Caco-2 (cell line): ENCODE measurements at regions not wholly inside any gene's neighbourhood (a gene's known extent, or its start where the extent isn't known, plus 50 kb on each side); places are given as distances from the start of the nearest gene placed in this dataset.

ENCODE experiments used
- BruUV-seq: library from RNA; stranded (reverse); fragments of 400-500 nt; replicated peaks from 2 replicates; lab custom pipeline; 2021; lab: Mats Ljungman, UMichigan
- CTCF ChIA-PET: fragments of 300-600 bp; sonication (Branson Sonifier 250); formaldehyde crosslinking; loops from one replicate; lab custom pipeline; 2022; ENCODE audit warnings: antibody characterized with exemption; lab: Charles Lee
- POLR2A ChIA-PET: fragments of 300-600 bp; sonication (Branson Sonifier 250); formaldehyde crosslinking; loops from one replicate; lab custom pipeline; 2022; ENCODE audit warnings: antibody characterized with exemption; lab: Charles Lee
- DNase-seq, 2 experiments: peaks; one replicate each; pipeline versions ENCODE4 v3.0.0 to v3.0.0-alpha.2; 2020 to 2022
- H3K27me3 ChIP-seq: replicated peaks from 2 replicates; pipeline ENCODE4 v1.6.0; 2011; ENCODE audit warnings: low read length; ENCODE audit not compliant: control insufficient read depth, insufficient read depth
- H3K36me3 ChIP-seq: 2 replicates; pipeline ENCODE4 v1.5.1; 2011; ENCODE audit warnings: low read length; ENCODE audit not compliant: control insufficient read depth, insufficient read depth
- H3K4me1 ChIP-seq: fragments of 250-450 bp; sonication (Bioruptor Pico); 2 replicates; pipeline ENCODE4 v1.5.1; 2020; ENCODE audit warnings: mild to moderate bottlenecking
- H3K4me3 ChIP-seq: 2 replicates; pipeline ENCODE4 v1.5.1; 2011; ENCODE audit warnings: low read depth, mild to moderate bottlenecking, control low read depth, low read length
- H3K9me3 ChIP-seq: fragments of 250-450 bp; sonication (Bioruptor Pico); 2 replicates; pipeline ENCODE4 v1.5.1; 2020; ENCODE audit warnings: mild to moderate bottlenecking, moderate library complexity
- H3K27ac Mint-ChIP-seq: one replicate; pipeline ENCODE4 v1.8.0; 2022; ENCODE audit warnings: mixed read lengths; ENCODE audit not compliant: unreplicated experiment
- H3K27me3 Mint-ChIP-seq: one replicate; pipeline ENCODE4 v1.8.0; 2022; ENCODE audit warnings: mixed read lengths; ENCODE audit not compliant: insufficient read depth, unreplicated experiment
- H3K36me3 Mint-ChIP-seq: one replicate; pipeline ENCODE4 v1.8.0; 2022; ENCODE audit warnings: mild to moderate bottlenecking, mixed read lengths; ENCODE audit not compliant: insufficient read depth, unreplicated experiment
- H3K4me1 Mint-ChIP-seq: one replicate; pipeline ENCODE4 v1.8.0; 2022; ENCODE audit warnings: low read depth, mixed read lengths; ENCODE audit not compliant: unreplicated experiment
- H3K4me3 Mint-ChIP-seq: one replicate; pipeline ENCODE4 v1.8.0; 2022; ENCODE audit warnings: mild to moderate bottlenecking, moderate library complexity, mixed read lengths; ENCODE audit not compliant: unreplicated experiment
- H3K9me3 Mint-ChIP-seq: one replicate; pipeline ENCODE4 v1.8.0; 2022; ENCODE audit warnings: mixed read lengths; ENCODE audit not compliant: unreplicated experiment
- intact Hi-C: fragments of 100-400 bp; cut with micrococcal nuclease; formaldehyde crosslinking; loops from one replicate; pipeline ENCODE4 v1.10.0; 2022; ENCODE audit not compliant: unreplicated experiment
- TF ChIP-seq, protein P1 (sequence below), 2 experiments: fragments of 200-600 bp in 1 of 2; IDR thresholded peaks; 1 replicate in 1 of 2; 2 replicates in 1 of 2; pipeline versions ENCODE4 v1.5.1 to v1.8.0; 2011 to 2022; ENCODE audit warnings: antibody characterized with exemption in 1 of 2, control low read depth in 1 of 2, inconsistent platforms in 1 of 2, low read depth in 1 of 2, low read length in 1 of 2, mild to moderate bottlenecking in 1 of 2, moderate library complexity in 1 of 2; ENCODE audit not compliant: insufficient read depth in 1 of 2, severe bottlenecking in 1 of 2, unreplicated experiment in 1 of 2

- TF ChIP-seq, protein P1, sequence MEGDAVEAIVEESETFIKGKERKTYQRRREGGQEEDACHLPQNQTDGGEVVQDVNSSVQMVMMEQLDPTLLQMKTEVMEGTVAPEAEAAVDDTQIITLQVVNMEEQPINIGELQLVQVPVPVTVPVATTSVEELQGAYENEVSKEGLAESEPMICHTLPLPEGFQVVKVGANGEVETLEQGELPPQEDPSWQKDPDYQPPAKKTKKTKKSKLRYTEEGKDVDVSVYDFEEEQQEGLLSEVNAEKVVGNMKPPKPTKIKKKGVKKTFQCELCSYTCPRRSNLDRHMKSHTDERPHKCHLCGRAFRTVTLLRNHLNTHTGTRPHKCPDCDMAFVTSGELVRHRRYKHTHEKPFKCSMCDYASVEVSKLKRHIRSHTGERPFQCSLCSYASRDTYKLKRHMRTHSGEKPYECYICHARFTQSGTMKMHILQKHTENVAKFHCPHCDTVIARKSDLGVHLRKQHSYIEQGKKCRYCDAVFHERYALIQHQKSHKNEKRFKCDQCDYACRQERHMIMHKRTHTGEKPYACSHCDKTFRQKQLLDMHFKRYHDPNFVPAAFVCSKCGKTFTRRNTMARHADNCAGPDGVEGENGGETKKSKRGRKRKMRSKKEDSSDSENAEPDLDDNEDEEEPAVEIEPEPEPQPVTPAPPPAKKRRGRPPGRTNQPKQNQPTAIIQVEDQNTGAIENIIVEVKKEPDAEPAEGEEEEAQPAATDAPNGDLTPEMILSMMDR (IDR thresholded peaks at IDR 0.05; ENCODE audit: insufficient read depth in 1 of 2, low read depth in 1 of 2, low read length in 1 of 2, severe bottlenecking in 1 of 2, unreplicated experiment in 1 of 2): no peak
- Histone ChIP-seq H3K4me1 (no peaks in the 10 kb centered on the region), H3K27me3 (no peaks in the 10 kb centered on the region), H3K9me3 (no peaks in the 10 kb centered on the region), H3K4me3 (no peak overlapping the region), H3K36me3 (no peaks in the 10 kb centered on the region)
- Mint-ChIP-seq H3K4me1 (no peaks in the 10 kb centered on the region), H3K4me3 (no peak overlapping the region), H3K9me3 (no peaks in the 10 kb centered on the region), H3K36me3 (no peaks in the 10 kb centered on the region), H3K27me3 (no peaks in the 10 kb centered on the region), H3K27ac (no peak overlapping the region)
- BruUV-seq: no TSS peak
- no peak for DNase-seq
- POLR2A ChIA-PET: no interaction called here
- CTCF ChIA-PET: no interaction called here
- intact Hi-C loops: no loop called here
Observed at GRCh38 chrX:113644426-113644825, 803.8 kb upstream of the AMOT start.

DNA sequence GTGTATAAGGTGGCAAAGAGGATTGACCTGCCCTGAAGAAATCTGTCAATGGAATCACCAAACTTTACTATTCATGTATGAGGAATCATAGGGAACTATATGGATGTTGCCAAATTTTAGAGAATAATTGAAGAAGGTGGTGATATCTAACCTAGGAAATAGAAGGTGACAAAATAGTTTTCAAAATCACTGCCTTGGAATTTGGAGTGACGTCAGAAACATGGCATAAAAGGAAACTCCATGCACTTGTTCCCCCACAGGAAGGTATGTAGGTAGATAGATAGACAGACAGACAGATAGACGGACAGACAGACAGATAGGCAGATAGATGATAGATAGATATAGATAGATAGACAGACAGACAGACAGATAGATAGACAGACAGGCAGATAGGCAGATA is 793.9 kb upstream of the AMOT start:
- no peaks in the 10 kb centered on the region for H3K27me3 Mint-ChIP-seq
- H3K36me3 Mint-ChIP-seq: no peaks in the 10 kb centered on the region
- H3K27ac Mint-ChIP-seq: no peak overlapping the region
- Histone ChIP-seq H3K27me3 (no peaks in the 10 kb centered on the region), H3K4me1 (no peaks in the 10 kb centered on the region), H3K4me3 (no peak overlapping the region), H3K9me3 (no peaks in the 10 kb centered on the region), H3K36me3 (no peaks in the 10 kb centered on the region)
- TF ChIP-seq, protein P1 (IDR thresholded peaks at IDR 0.05; ENCODE audit: insufficient read depth in 1 of 2, low read depth in 1 of 2, low read length in 1 of 2, severe bottlenecking in 1 of 2, unreplicated experiment in 1 of 2): no peak
- BruUV-seq: no TSS peak
- no peaks in the 10 kb centered on the region for H3K4me1 Mint-ChIP-seq
- ChIA-PET CTCF (no interaction called here), POLR2A (no interaction called here)
- DNase-seq: no peak
- H3K4me3 Mint-ChIP-seq: no peak overlapping the region
- H3K9me3 Mint-ChIP-seq: peaks cover 10% of the 10 kb centered on the region
- intact Hi-C loops: no loop called here

GRCh38 chrX:113629326-113629725 is 788.7 kb upstream of the AMOT start:
- no peak overlapping the region for H3K4me3 Mint-ChIP-seq
- H3K36me3 Mint-ChIP-seq: no peaks in the 10 kb centered on the region
- H3K27ac Mint-ChIP-seq: no peak overlapping the region
- Histone ChIP-seq H3K4me1 (no peaks in the 10 kb centered on the region), H3K4me3 (no peak overlapping the region), H3K36me3 (no peaks in the 10 kb centered on the region), H3K9me3 (no peaks in the 10 kb centered on the region), H3K27me3 (no peaks in the 10 kb centered on the region)
- H3K9me3 Mint-ChIP-seq: peaks cover 1% of the 10 kb centered on the region
- DNase-seq: no peak
- no TSS peak for BruUV-seq
- no peaks in the 10 kb centered on the region for H3K4me1 Mint-ChIP-seq
- TF ChIP-seq, protein P1 (IDR thresholded peaks at IDR 0.05; ENCODE audit: insufficient read depth in 1 of 2, low read depth in 1 of 2, low read length in 1 of 2, severe bottlenecking in 1 of 2, unreplicated experiment in 1 of 2): no peak
- no peaks in the 10 kb centered on the region for H3K27me3 Mint-ChIP-seq
- ChIA-PET POLR2A (no interaction called here), CTCF (no interaction called here)
- intact Hi-C loops: no loop called here
